Mesodermal cell (in vitro differentiated cells): ENCODE measurements at regions not wholly inside any gene's neighbourhood (a gene's known extent, or its start where the extent isn't known, plus 50 kb on each side); places are given as distances from the start of the nearest gene placed in this dataset.

Source experiments
- H3K27ac ChIP-seq: 2 replicates; pipeline ENCODE4 v1.7.0; 2013; ENCODE audit warnings: mild to moderate bottlenecking, low read depth, low read length, moderate library complexity; ENCODE audit not compliant: severe bottlenecking
- H3K36me3 ChIP-seq: 2 replicates; pipeline ENCODE4 v1.7.1; 2013; ENCODE audit warnings: mild to moderate bottlenecking, low read length, moderate library complexity; ENCODE audit not compliant: control insufficient read depth, insufficient read depth
- H3K4me1 ChIP-seq: one replicate; pipeline ENCODE4 v1.7.1; 2013; ENCODE audit warnings: mild to moderate bottlenecking, low read length; ENCODE audit not compliant: insufficient read depth, control insufficient read depth, poor library complexity, severe bottlenecking
- H3K4me3 ChIP-seq: 2 replicates; pipeline ENCODE4 v1.7.0; 2013; ENCODE audit warnings: low read length, control low read depth, mild to moderate bottlenecking; ENCODE audit not compliant: insufficient read depth, poor library complexity, severe bottlenecking; ENCODE audit errors: extremely low read depth
- H3K9me3 ChIP-seq: 2 replicates; pipeline ENCODE4 v1.7.1; 2013; ENCODE audit warnings: mild to moderate bottlenecking, low read length, moderate library complexity; ENCODE audit not compliant: control insufficient read depth
- WGBS, 2 experiments: methylation state at CpG; one replicate each; pipeline ENCODE4 v1.1.5; 2013; ENCODE audit warnings: missing lambda C conversion rate in 2 of 2; ENCODE audit not compliant: insufficient coverage in 2 of 2; 5-methylcytosine and 5-hydroxymethylcytosine counted together

DNA sequence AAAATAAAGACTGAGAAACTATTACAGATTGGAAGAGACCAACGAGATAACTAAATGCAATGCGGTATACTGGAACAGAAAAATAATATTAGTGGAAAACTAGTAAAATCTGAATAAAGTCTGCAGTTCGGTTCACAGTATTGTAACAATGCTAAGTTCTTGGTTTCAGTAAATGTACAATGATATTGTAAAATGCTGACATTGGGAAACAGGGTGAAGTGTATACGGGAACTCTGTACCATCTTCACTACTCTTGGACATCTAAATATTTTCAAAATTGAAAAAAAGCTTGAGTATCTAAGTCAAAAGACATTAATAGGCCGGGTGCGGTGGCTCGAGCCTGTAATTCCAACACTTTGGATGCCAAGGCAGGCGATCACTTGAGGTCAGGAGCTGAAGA, 120.9 kb upstream of the KCNMB2 start:
- Histone ChIP-seq H3K27ac (no peak overlapping the region), H3K4me1 (no peaks in the 10 kb centered on the region), H3K9me3 (no peaks in the 10 kb centered on the region), H3K4me3 (no peak overlapping the region), H3K36me3 (no peaks in the 10 kb centered on the region)
- 77 to 84% methylated on average over 7 of the region's 8 CpGs for WGBS, 2 experiments

DNA sequence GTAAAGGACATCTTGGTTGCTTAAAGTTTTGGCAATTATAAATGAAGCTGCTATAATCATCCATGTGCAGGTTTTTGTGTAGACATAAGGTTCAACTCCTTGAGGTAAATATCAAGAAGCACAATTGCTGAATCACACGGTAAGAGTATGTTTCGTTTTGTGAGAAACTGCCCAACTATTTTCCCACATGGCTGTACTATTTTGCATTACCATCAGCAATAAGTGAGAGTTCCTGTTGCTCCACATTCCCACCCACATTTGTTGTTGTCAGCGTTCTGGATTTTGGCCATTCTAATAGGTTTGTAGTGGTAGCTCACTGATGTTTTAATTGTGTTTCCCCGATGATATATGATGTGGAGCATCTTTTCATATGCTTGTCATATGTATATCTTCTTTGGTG, 118.5 kb upstream of the KCNMB2 start:
- 94 to 100% methylated on average over 2 to 4 of the region's 4 CpGs for WGBS, 2 experiments
- H3K9me3 ChIP-seq, result no peaks in the 10 kb centered on the region

DNA sequence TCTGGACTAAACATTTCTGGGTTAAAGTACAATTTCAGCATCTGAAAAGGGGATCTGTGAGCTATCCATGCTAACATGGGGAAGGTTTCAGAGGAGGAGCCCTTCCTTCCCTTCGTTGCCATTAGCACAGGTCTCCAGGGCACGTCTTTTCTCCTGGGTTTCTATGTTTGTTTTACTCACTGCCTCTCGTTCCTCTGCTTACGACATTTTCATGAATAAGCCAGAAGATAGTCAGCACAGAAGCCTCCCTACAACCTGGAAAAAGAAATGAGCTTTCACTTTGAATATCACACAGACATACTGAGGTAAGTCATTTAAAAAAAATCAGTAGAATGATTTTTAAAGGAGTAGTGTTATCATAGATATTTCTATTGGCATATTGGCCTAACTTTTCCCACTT, 117.2 kb upstream of the KCNMB2 start:
- no peaks in the 10 kb centered on the region for H3K4me1 ChIP-seq
- H3K36me3 ChIP-seq, result no peaks in the 10 kb centered on the region
- no peaks in the 10 kb centered on the region for H3K9me3 ChIP-seq
- H3K4me3 ChIP-seq, result no peak overlapping the region
- no peak overlapping the region for H3K27ac ChIP-seq
- WGBS, 2 experiments, result 72 to 79% methylated on average over 2 of the region's 4 CpGs

More for the DNA sequence above, 118.5 kb upstream of the KCNMB2 start:
- H3K4me1 ChIP-seq, result no peaks in the 10 kb centered on the region
- no peak overlapping the region for H3K4me3 ChIP-seq
- H3K27ac ChIP-seq, result no peak overlapping the region
- no peaks in the 10 kb centered on the region for H3K36me3 ChIP-seq

DNA sequence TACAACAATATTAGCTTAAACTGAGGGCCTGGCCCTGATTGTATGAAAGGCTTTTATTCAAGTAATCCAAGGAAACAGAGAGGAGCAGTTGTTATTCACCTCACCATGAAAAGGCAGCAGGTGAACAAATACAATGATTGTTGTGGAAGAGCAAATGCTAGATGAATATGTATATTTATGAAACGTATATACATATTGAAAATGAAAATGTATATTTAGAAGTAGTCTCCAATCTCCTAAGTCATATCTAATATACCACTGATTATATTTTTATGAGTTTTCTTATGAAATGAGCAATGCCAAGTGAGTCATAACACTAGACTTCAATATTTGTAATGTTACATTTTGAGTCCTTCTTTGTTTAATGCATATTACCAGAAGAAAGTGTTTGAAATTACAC, 116.2 kb upstream of the KCNMB2 start:
- no peaks in the 10 kb centered on the region for H3K36me3 ChIP-seq
- H3K27ac ChIP-seq, result no peak overlapping the region
- no peaks in the 10 kb centered on the region for H3K9me3 ChIP-seq
- H3K4me1 ChIP-seq, result no peaks in the 10 kb centered on the region
- H3K4me3 ChIP-seq, result no peak overlapping the region
- WGBS, 2 experiments, result no CpG with 5 or more reads among the region's 1 CpG

DNA sequence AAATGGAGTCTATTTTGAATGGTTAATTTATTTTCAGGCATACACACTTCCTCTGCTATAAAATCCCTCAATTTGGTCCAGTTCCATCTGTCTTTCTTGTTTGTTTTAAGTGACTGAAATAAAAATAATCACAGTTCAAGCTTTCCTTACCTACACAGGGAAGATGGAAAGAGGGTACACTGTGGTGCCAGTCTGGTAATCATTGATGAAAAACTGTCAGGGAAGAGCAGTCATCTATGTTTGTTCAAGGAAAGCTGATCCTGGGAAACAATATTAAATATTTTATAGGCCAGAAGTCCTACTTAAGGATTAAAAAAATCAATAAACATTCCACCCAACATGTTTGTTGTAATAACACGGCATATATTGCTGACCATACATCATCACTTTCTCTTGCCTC, 115.2 kb upstream of the KCNMB2 start:
- WGBS, 2 experiments, result 85% methylated on average over 1 of the region's 1 CpG; no CpG with 5 or more reads in 1 of the 2 experiments

DNA sequence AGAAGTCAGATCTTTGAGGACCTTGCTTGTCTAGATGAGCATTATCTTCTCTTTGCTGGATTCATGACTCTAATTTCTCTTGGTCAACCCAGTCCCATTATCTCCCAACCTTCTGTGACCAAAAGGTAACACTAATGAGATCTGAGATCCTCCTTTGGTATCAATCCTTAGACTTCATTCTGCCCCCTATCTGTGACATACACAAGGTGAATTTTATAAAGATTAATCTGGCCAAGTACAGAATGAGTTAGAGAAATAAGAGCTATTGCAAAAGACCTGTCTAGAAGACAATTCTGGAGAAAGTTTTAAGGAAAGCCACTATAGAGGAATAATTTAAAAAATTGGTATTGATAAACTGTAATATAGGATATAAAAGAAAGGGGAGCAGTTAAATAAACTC, 113.8 kb upstream of the KCNMB2 start:
- H3K36me3 ChIP-seq, result no peaks in the 10 kb centered on the region
- no peaks in the 10 kb centered on the region for H3K9me3 ChIP-seq
- H3K4me1 ChIP-seq, result no peaks in the 10 kb centered on the region
- no peak overlapping the region for H3K27ac ChIP-seq
- no peak overlapping the region for H3K4me3 ChIP-seq

More for the DNA sequence above, 115.2 kb upstream of the KCNMB2 start:
- no peak overlapping the region for H3K4me3 ChIP-seq
- no peaks in the 10 kb centered on the region for H3K36me3 ChIP-seq
- H3K4me1 ChIP-seq, result no peaks in the 10 kb centered on the region
- H3K27ac ChIP-seq, result no peak overlapping the region
- no peaks in the 10 kb centered on the region for H3K9me3 ChIP-seq

DNA sequence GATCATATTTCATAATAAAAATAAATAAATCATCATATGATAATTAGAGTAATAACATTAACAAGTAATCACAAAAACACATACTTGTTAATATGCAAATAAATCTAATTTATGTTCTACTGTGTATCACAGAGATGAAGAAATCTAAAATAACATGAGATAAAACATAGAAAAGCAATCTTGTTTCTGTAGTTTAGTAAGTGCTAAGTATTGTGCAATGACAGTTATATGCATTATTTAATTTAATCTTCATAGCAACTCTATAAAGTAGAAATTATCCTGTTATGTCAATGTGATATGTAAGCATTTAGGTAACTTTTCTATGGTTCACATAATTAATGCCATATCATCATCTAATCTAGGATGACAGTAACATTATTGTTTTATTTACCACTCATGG, 108.2 kb upstream of the KCNMB2 start:
- H3K36me3 ChIP-seq, result no peaks in the 10 kb centered on the region
- no peaks in the 10 kb centered on the region for H3K4me1 ChIP-seq
- no peaks in the 10 kb centered on the region for H3K9me3 ChIP-seq
- no peak overlapping the region for H3K27ac ChIP-seq
- H3K4me3 ChIP-seq, result no peak overlapping the region

DNA sequence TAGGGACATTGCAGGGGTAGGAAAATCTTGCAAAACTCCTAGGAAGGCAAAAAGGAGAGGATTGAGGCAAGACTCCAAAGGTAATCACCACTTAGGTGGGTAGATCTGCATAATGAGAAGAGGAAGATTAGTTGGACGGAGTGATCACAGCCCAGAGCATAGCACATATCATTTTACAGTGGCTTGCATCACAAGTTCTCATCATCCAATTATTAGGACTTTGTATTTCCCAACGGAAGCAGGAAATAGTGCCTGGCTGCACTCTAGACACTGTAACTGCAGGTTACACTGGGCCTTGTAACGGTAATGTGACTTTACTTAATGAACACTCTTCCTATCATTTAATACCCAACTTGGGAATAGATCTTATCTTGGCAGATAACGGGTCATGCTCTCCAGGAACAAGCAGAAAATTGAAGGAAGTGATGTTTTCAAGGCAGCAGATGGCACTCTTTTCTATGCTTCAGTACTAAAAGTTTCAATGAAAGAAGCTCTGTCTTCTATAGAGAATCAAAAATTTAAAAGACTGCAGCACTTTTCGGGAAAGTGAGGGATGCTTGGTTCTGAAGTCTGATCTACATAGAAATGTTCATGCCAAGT, 101.9 kb upstream of the KCNMB2 start:
- Histone ChIP-seq H3K9me3 (no peaks in the 10 kb centered on the region), H3K36me3 (no peaks in the 10 kb centered on the region), H3K4me3 (no peak overlapping the region), H3K27ac (no peak overlapping the region), H3K4me1 (no peaks in the 10 kb centered on the region)
- WGBS, 2 experiments, result 83 to 90% methylated on average over 1 to 2 of the region's 5 CpGs

DNA sequence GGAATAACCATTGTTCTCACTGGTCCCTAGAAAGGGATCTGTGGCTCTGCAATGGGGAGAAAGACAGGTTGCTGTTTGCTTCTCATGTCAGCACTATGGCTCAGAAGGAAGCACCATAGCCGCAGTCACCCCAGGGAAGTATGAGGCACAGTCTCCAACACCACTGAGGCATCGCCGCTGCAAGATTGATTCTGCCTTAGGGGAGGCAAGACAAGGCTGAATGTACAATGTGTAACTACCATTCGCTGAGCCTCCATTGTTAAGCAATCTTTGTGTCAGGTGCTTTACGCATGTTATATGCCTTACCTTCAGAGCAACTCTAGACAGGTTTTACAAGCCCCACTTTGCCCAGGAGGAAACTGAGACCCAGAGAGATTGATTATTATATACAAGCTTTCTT, 100.7 kb upstream of the KCNMB2 start:
- Histone ChIP-seq H3K27ac (no peak overlapping the region), H3K4me1 (no peaks in the 10 kb centered on the region), H3K9me3 (no peaks in the 10 kb centered on the region), H3K4me3 (no peak overlapping the region), H3K36me3 (no peaks in the 10 kb centered on the region)
- WGBS, 2 experiments, result 87 to 93% methylated on average over 3 to 4 of the region's 5 CpGs

DNA sequence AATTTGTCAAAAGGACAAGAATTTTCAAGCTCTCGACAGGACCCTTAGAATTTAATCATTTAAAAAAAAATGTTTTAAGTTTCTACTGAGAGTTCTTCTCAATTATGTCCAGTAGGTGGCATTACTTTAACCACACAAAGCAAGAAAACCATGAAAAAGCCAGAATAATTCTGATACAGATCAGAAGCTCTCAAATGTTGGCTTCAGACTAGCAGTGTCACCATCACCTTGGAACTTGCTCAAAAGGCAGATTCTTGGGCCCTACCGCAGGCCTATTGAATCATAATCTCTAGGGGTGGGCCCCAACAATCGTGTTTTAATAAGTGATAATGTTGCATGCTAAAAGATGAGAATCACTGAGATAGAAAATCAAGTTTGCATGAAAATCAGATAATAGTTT, 99.5 kb upstream of the KCNMB2 start:
- H3K27ac ChIP-seq, result no peak overlapping the region
- no peak overlapping the region for H3K4me3 ChIP-seq
- H3K4me1 ChIP-seq, result no peaks in the 10 kb centered on the region
- no peaks in the 10 kb centered on the region for H3K36me3 ChIP-seq
- H3K9me3 ChIP-seq, result no peaks in the 10 kb centered on the region
- WGBS, 2 experiments, result 71 to 83% methylated on average over 1 to 2 of the region's 3 CpGs

DNA sequence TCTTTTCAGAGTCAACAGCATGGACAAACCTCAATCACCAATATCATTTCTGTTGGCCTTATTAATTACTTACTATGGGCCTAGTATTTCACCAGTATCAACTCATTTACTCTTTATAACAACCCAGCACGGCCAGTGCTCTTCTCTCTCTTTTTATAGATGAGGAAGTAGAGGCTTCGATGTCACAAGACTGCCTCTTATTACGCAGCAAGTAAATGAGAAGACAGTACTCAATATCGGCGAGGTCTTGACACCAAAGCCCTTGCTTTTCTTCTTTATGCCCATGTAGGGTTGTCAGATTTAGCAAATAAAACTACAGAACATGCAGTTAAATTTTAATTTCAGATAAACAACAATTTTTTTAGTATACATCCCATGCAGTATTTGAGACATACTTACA, 99.0 kb upstream of the KCNMB2 start:
- H3K27ac ChIP-seq, result no peak overlapping the region
- H3K9me3 ChIP-seq, result no peaks in the 10 kb centered on the region
- H3K4me3 ChIP-seq, result no peak overlapping the region
- H3K36me3 ChIP-seq, result no peaks in the 10 kb centered on the region
- 100% methylated on average over 1 of the region's 5 CpGs; no CpG with 5 or more reads in 1 of the 2 experiments for WGBS, 2 experiments
- H3K4me1 ChIP-seq, result no peaks in the 10 kb centered on the region
